K562 (cell line): ENCODE measurements at regions not wholly inside any gene's neighbourhood (a gene's known extent, or its start where the extent isn't known, plus 50 kb on each side); places are given as distances from the start of the nearest gene placed in this dataset.
"Not testable (repeated sequence)": the region's sequence is repeated elsewhere in the genome, so short reads cannot be mapped to it uniquely, and the experiment has no call there.

Experiments
- ATAC-seq: fragments of 200-7000 bp; cut with Tn5 transposase; 3 replicates; pipeline ENCODE4 v1.9.1; 2020; ENCODE audit warnings: moderate library complexity
- BruUV-seq: library from RNA; stranded (reverse); fragments of 400-500 nt; replicated peaks from 2 replicates; lab custom pipeline; 2021; lab: Mats Ljungman, UMichigan
- CTCF ChIA-PET: fragments of 300-600 bp; formaldehyde crosslinking; extraction: SDS; loops from one replicate; lab custom pipeline; 2021; ENCODE audit warnings: low intra/inter-chr PET ratio; lab: Yijun Ruan, JAX
- POLR2A ChIA-PET: fragments of 300-600, 350-650 bp; sonication (Branson Sonifier 250); formaldehyde crosslinking; extraction: SDS; loops from one replicate; lab custom pipeline; 2021; ENCODE audit warnings: antibody characterized with exemption, inconsistent platforms; lab: Yijun Ruan, JAX
- DNase-seq, 4 experiments: peaks; one replicate each; pipeline versions ENCODE4 v3.0.0 to v3.0.0-alpha.2; 2011 to 2018; ENCODE audit warnings: low spot score in 3 of 4, mixed read lengths in 3 of 4; ENCODE audit errors: extremely low read depth in 1 of 4
- FAIRE-seq: peaks from 2 replicates; lab custom pipeline; 2011; peaks lifted over from hg19 to GRCh38; lab: Jason Lieb, UNC
- H2AFZ ChIP-seq: 2 replicates; pipeline ENCODE4 v1.6.0; 2011; ENCODE audit warnings: low read depth, low read length, control low read depth, inconsistent platforms
- H3K27ac ChIP-seq: fragments of 200-600 bp; 3 replicates; pipeline ENCODE4 v1.8.0; 2011; ENCODE audit warnings: low read depth, mild to moderate bottlenecking, control low read depth, inconsistent platforms, low read length, moderate library complexity, mixed read lengths; ENCODE audit errors: extremely low read depth
- H3K27me3 ChIP-seq, 2 experiments: fragments of 300-600 bp in 1 of 2; 2 replicates in 1 of 2; 3 replicates in 1 of 2; pipeline versions ENCODE4 v1.6.0 to v1.8.0; 2011; ENCODE audit warnings: inconsistent platforms in 2 of 2, low read length in 2 of 2, mild to moderate bottlenecking in 1 of 2, mixed read lengths in 1 of 2, moderate library complexity in 1 of 2; ENCODE audit not compliant: control insufficient read depth in 2 of 2, insufficient read depth in 2 of 2
- H3K36me3 ChIP-seq: fragments of 300-600 bp; 3 replicates; pipeline ENCODE4 v1.8.0; 2011; ENCODE audit warnings: mild to moderate bottlenecking, low read length, inconsistent platforms; ENCODE audit not compliant: control insufficient read depth, insufficient read depth
- H3K4me1 ChIP-seq, 2 experiments: fragments of 200-600 bp in 1 of 2; replicated peaks in 1 of 2; 2 replicates in 1 of 2; 3 replicates in 1 of 2; pipeline versions ENCODE4 v1.5.1 to v1.8.0; 2011; ENCODE audit warnings: inconsistent platforms in 2 of 2, low read length in 2 of 2, mild to moderate bottlenecking in 1 of 2, mixed read lengths in 1 of 2, moderate library complexity in 1 of 2; ENCODE audit not compliant: control insufficient read depth in 2 of 2, insufficient read depth in 2 of 2
- H3K4me2 ChIP-seq: 2 replicates; pipeline ENCODE4 v1.6.1; 2011; ENCODE audit warnings: low read length, control low read depth, inconsistent platforms, mixed read lengths; ENCODE audit not compliant: insufficient read depth
- H3K4me3 ChIP-seq: fragments of 200-600 bp; sonication (generic), shearing (Covaris generic); 2 replicates; pipeline ENCODE4 v1.5.1; 2016; ENCODE audit warnings: control low read depth, inconsistent platforms
- H3K79me2 ChIP-seq: fragments of 200-600 bp; 3 replicates; pipeline ENCODE4 v1.8.0; 2011; ENCODE audit warnings: low read length, inconsistent platforms; ENCODE audit not compliant: control insufficient read depth, insufficient read depth
- H3K9ac ChIP-seq, 2 experiments: 2 replicates each; pipeline versions ENCODE4 v1.6.0 to v1.6.1; 2011; ENCODE audit warnings: low read depth in 2 of 2, low read length in 2 of 2, control low read depth in 1 of 2, inconsistent platforms in 1 of 2, mild to moderate bottlenecking in 1 of 2, mixed read lengths in 1 of 2; ENCODE audit not compliant: insufficient read depth in 1 of 2
- H3K9me1 ChIP-seq: one replicate; pipeline ENCODE4 v1.6.0; 2011; ENCODE audit warnings: inconsistent platforms, mild to moderate bottlenecking, low read length, moderate library complexity; ENCODE audit not compliant: control insufficient read depth, insufficient read depth
- H3K9me3 ChIP-seq: replicated peaks from 2 replicates; pipeline ENCODE4 v1.5.1; 2011; ENCODE audit warnings: low read depth, low read length, inconsistent platforms; ENCODE audit not compliant: control insufficient read depth, insufficient read depth
- H4K20me1 ChIP-seq: replicated peaks from 2 replicates; pipeline ENCODE4 v1.6.1; 2011; ENCODE audit warnings: low read length, inconsistent platforms, mixed read lengths; ENCODE audit not compliant: control insufficient read depth, insufficient read depth
- ASH1L ChIP-seq: fragments of 450-650 bp; IDR thresholded peaks from 2 replicates; pipeline ENCODE4 v1.6.1; 2018; ENCODE audit warnings: borderline replicate concordance, mild to moderate bottlenecking, low read depth; ENCODE audit not compliant: partially characterized antibody
- CAMTA2 ChIP-seq: fragments of 250-450 bp; sonication (Bioruptor Pico); conservative IDR thresholded peaks from 2 replicates; pipeline ENCODE4 v1.5.1; 2022
- CBFA2T3 ChIP-seq: fragments of 450-650 bp; IDR thresholded peaks from 2 replicates; pipeline ENCODE4 v1.6.1; 2017
- CTBP1 ChIP-seq: fragments of 450-650 bp; IDR thresholded peaks from 2 replicates; pipeline ENCODE4 v1.6.1; 2016; ENCODE audit warnings: borderline replicate concordance
- ELK3 ChIP-seq: fragments of 450-650 bp; formaldehyde crosslinking; IDR thresholded peaks from 2 replicates; pipeline ENCODE4 v1.4.0; 2020; ENCODE audit warnings: mild to moderate bottlenecking
- GTF2A2 ChIP-seq: IDR thresholded peaks from 2 replicates; pipeline ENCODE4 v1.6.1; 2016; ENCODE audit warnings: mild to moderate bottlenecking, missing genetic modification characterization, missing compliant biosample characterization
- MCM5 ChIP-seq: fragments of 450-650 bp; IDR thresholded peaks from 2 replicates; pipeline ENCODE4 v1.6.1; 2016; ENCODE audit warnings: low read depth
- ZNF512 ChIP-seq: IDR thresholded peaks from 2 replicates; pipeline ENCODE4 v1.6.1; 2016; ENCODE audit warnings: missing genetic modification characterization, missing compliant biosample characterization
- ZNF644 ChIP-seq: fragments of 200-800 bp; sonication (Bioruptor generic); IDR thresholded peaks from 2 replicates; pipeline ENCODE4 v1.6.1; 2016; ENCODE audit warnings: low read depth, missing genetic modification characterization, missing compliant biosample characterization
- WGBS: fragments of 100-300 bp; shearing (Covaris generic); methylation state at CpG from one replicate; pipeline ENCODE4 v1.1.6; 2016; ENCODE audit warnings: low coverage, mixed read lengths; ENCODE audit not compliant: insufficient coverage; ENCODE audit errors: missing lambda C conversion rate; 5-methylcytosine and 5-hydroxymethylcytosine counted together
- in situ Hi-C: fragments of 300-500 bp; cut with MboI; formaldehyde crosslinking; loops from 4 replicates; pipeline ENCODE4 v1.15.0; 2018; ENCODE audit warnings: inconsistent platforms, mixed read lengths
- intact Hi-C: fragments of 100-400 bp; cut with micrococcal nuclease; formaldehyde crosslinking; loops from 2 replicates; pipeline ENCODE4 v1.14.2; 2022

- H2AFZ ChIP-seq, H3K79me2 ChIP-seq, H3K36me3 ChIP-seq, H3K9ac ChIP-seq, FAIRE-seq, H3K9me1 ChIP-seq, H3K4me3 ChIP-seq, DNase-seq, H3K9me3 ChIP-seq, H3K4me1 ChIP-seq, H4K20me1 ChIP-seq, ATAC-seq, H3K27me3 ChIP-seq, H3K27ac ChIP-seq, CTCF ChIA-PET, BruUV-seq, H3K4me2 ChIP-seq, intact Hi-C loops, in situ Hi-C loops: not testable (repeated sequence)
- WGBS: 0% methylated on average over 3 of the region's 5 CpGs
- POLR2A ChIA-PET: interaction anchor here (0.8 kb wide), 1 partner anchor 1117 kb away, joined by 3 read pairs; no protein-coding TSS in a partner anchor
These were observed 963.8 kb downstream of the FAM181B start for GRCh38 chr11:81769906-81770305.

- H3K79me2 ChIP-seq: no peaks in the 10 kb centered on the region
These were observed 976.6 kb downstream of the FAM181B start for GRCh38 chr11:81756864-81757595.

More at GRCh38 chr11:81756864-81757595, 976.6 kb downstream of the FAM181B start:
- no peaks in the 10 kb centered on the region for H3K4me1 ChIP-seq
- H3K36me3 ChIP-seq: no peaks in the 10 kb centered on the region
- H2AFZ ChIP-seq: no peak overlapping the region
- no peak overlapping the region for H3K4me2 ChIP-seq
- no peak overlapping the region for H3K9ac ChIP-seq
- no peaks in the 10 kb centered on the region for H4K20me1 ChIP-seq
- DNase-seq (no peak), FAIRE-seq (no peak), ATAC-seq (no peak)
- H3K9me1 ChIP-seq: no peaks in the 10 kb centered on the region
- 0% methylated on average over 1 of the region's 1 CpG for WGBS
- TF ChIP-seq ASH1L (no peak), GTF2A2 (tag) (no peak), CAMTA2 (CRISPR knock-in tag) (no peak), MCM5 (no peak), CBFA2T3 (no peak), ZNF512 (tag) (peak; percentile 66; the same call in 1 of the 2 replicates), ELK3 (CRISPR knock-in tag) (no peak), ZNF644 (tag) (no peak), CTBP1 (no peak)
- POLR2A ChIA-PET: no interaction called here
- intact Hi-C loops (no loop called here), in situ Hi-C loops (no loop called here)
- H3K27me3 ChIP-seq: no peaks in the 10 kb centered on the region
- no peak overlapping the region for H3K27ac ChIP-seq
- no peak overlapping the region for H3K4me3 ChIP-seq
- H3K9me3 ChIP-seq: no peaks in the 10 kb centered on the region
- no TSS peak for BruUV-seq
- CTCF ChIA-PET: no interaction called here
